Suprapubic skin (tissue), 3 donors: ENCODE measurements at regions not wholly inside any gene's neighbourhood (a gene's known extent, or its start where the extent isn't known, plus 50 kb on each side); places are given as distances from the start of the nearest gene placed in this dataset.

Experiments
- EP300 ChIP-seq: sonication (generic); formaldehyde crosslinking; IDR thresholded peaks from one replicate; pipeline ENCODE4 v1.6.1; 2017; ENCODE audit warnings: antibody characterized with exemption
- POLR2A ChIP-seq, 2 donors: fragments of 450-650 bp; IDR thresholded peaks; one replicate each; pipeline ENCODE4 v1.6.1; 2017; ENCODE audit warnings: antibody characterized with exemption in 2 of 2, mild to moderate bottlenecking in 2 of 2, moderate library complexity in 2 of 2
- TF ChIP-seq, protein P1 (sequence below), 2 donors: fragments of 200-600 bp in 1 of 2; fragments of 450-650 bp in 1 of 2; sonication (generic) in 1 of 2; IDR thresholded peaks; one replicate each; pipeline ENCODE4 v1.5.1; 2016 to 2019; ENCODE audit warnings: antibody characterized with exemption in 2 of 2, mild to moderate bottlenecking in 1 of 2, moderate library complexity in 1 of 2

DNA sequence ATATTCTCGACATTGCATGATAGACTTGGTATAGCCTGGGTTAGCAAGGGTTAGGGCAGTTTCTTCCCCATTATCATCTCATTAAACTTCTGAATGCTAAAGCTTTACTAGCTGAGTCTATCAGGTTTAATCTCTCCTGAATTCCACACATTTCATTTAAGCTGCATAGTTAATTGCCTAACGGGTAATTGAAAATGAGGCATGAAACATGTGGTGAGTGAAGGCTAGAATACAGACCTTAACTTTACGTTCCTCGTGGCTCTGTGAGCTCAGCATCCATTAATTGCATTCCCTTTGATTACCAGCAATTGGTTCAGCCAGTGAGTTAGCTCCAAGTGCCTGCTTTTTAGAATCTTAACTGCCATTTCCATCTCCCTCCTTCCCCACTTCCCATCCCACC lies 126.5 kb upstream of the MEX3C start:
- TF ChIP-seq POLR2A (IDR thresholded peaks at IDR 0.05) (no peak), EP300 (no peak)
- TF ChIP-seq, protein P1, sequence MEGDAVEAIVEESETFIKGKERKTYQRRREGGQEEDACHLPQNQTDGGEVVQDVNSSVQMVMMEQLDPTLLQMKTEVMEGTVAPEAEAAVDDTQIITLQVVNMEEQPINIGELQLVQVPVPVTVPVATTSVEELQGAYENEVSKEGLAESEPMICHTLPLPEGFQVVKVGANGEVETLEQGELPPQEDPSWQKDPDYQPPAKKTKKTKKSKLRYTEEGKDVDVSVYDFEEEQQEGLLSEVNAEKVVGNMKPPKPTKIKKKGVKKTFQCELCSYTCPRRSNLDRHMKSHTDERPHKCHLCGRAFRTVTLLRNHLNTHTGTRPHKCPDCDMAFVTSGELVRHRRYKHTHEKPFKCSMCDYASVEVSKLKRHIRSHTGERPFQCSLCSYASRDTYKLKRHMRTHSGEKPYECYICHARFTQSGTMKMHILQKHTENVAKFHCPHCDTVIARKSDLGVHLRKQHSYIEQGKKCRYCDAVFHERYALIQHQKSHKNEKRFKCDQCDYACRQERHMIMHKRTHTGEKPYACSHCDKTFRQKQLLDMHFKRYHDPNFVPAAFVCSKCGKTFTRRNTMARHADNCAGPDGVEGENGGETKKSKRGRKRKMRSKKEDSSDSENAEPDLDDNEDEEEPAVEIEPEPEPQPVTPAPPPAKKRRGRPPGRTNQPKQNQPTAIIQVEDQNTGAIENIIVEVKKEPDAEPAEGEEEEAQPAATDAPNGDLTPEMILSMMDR (IDR thresholded peaks at IDR 0.05) = no peak
